ENCODE measurements at regions not wholly inside any gene's neighbourhood (a gene's known extent, or its start where the extent isn't known, plus 50 kb on each side); places are given as distances from the start of the nearest gene placed in this dataset.

GRCh38 chr5:168008555-168008954 is 282.9 kb upstream of the WWC1 start:
- Histone ChIP-seq H3K36me3 (ENCODE audit: control insufficient read depth, insufficient read depth, low read length) (no peaks in the 10 kb centered on the region), H3K27me3 (ENCODE audit: control insufficient read depth, insufficient read depth, low read length) (no peaks in the 10 kb centered on the region), H3K4me3 (ENCODE audit: low read depth, low read length) (no peak overlapping the region)
- no peak for TF ChIP-seq CTCF (IDR thresholded peaks at IDR 0.05; ENCODE audit: insufficient read depth, low read length, poor library complexity, severe bottlenecking)
- no peak for DNase-seq (ENCODE audit: low read depth)

GRCh38 chr5:168011096-168011495 is 280.3 kb upstream of the WWC1 start:
- H3K36me3 ChIP-seq (ENCODE audit: control insufficient read depth, insufficient read depth, low read length): no peaks in the 10 kb centered on the region
- no peaks in the 10 kb centered on the region for H3K27me3 ChIP-seq (ENCODE audit: control insufficient read depth, insufficient read depth, low read length)
- DNase-seq (ENCODE audit: low read depth): no peak
- H3K4me3 ChIP-seq (ENCODE audit: low read depth, low read length): no peak overlapping the region
- no peak for TF ChIP-seq CTCF (IDR thresholded peaks at IDR 0.05; ENCODE audit: insufficient read depth, low read length, poor library complexity, severe bottlenecking)

GRCh38 chr5:168012006-168012405 is 279.4 kb upstream of the WWC1 start:
- H3K27me3 ChIP-seq (ENCODE audit: control insufficient read depth, insufficient read depth, low read length): no peaks in the 10 kb centered on the region
- DNase-seq (ENCODE audit: low read depth): no peak
- H3K4me3 ChIP-seq (ENCODE audit: low read depth, low read length): no peak overlapping the region
- no peaks in the 10 kb centered on the region for H3K36me3 ChIP-seq (ENCODE audit: control insufficient read depth, insufficient read depth, low read length)
- no peak for TF ChIP-seq CTCF (IDR thresholded peaks at IDR 0.05; ENCODE audit: insufficient read depth, low read length, poor library complexity, severe bottlenecking)

- Histone ChIP-seq H3K36me3 (ENCODE audit: control insufficient read depth, insufficient read depth, low read length) (no peaks in the 10 kb centered on the region), H3K4me3 (ENCODE audit: low read depth, low read length) (no peak overlapping the region), H3K27me3 (ENCODE audit: control insufficient read depth, insufficient read depth, low read length) (no peaks in the 10 kb centered on the region)
- no peak for TF ChIP-seq CTCF (IDR thresholded peaks at IDR 0.05; ENCODE audit: insufficient read depth, low read length, poor library complexity, severe bottlenecking)
- no peak for DNase-seq (ENCODE audit: low read depth)
Observed at GRCh38 chr5:168013546-168013945, 277.9 kb upstream of the WWC1 start.

GRCh38 chr5:168014433-168015123 is 276.9 kb upstream of the WWC1 start:
- Histone ChIP-seq H3K4me3 (ENCODE audit: low read depth, low read length) (no peak overlapping the region), H3K36me3 (ENCODE audit: control insufficient read depth, insufficient read depth, low read length) (no peaks in the 10 kb centered on the region), H3K27me3 (ENCODE audit: control insufficient read depth, insufficient read depth, low read length) (no peaks in the 10 kb centered on the region)
- no peak for TF ChIP-seq CTCF (IDR thresholded peaks at IDR 0.05; ENCODE audit: insufficient read depth, low read length, poor library complexity, severe bottlenecking)
- DNase-seq (ENCODE audit: low read depth): no peak

GRCh38 chr5:168015506-168015905 is 275.9 kb upstream of the WWC1 start:
- Histone ChIP-seq H3K4me3 (ENCODE audit: low read depth, low read length) (no peak overlapping the region), H3K27me3 (ENCODE audit: control insufficient read depth, insufficient read depth, low read length) (no peaks in the 10 kb centered on the region), H3K36me3 (ENCODE audit: control insufficient read depth, insufficient read depth, low read length) (no peaks in the 10 kb centered on the region)
- DNase-seq (ENCODE audit: low read depth): no peak
- no peak for TF ChIP-seq CTCF (IDR thresholded peaks at IDR 0.05; ENCODE audit: insufficient read depth, low read length, poor library complexity, severe bottlenecking)

Measured in kidney epithelial cell (primary cell).